Adrenal gland (tissue), 5 donors: ENCODE measurements at regions not wholly inside any gene's neighbourhood (a gene's known extent, or its start where the extent isn't known, plus 50 kb on each side); places are given as distances from the start of the nearest gene placed in this dataset.

Experiments used
- POLR2A ChIP-seq, 2 donors: fragments of 450-650 bp; IDR thresholded peaks; one replicate each; pipeline ENCODE4 v1.6.1; 2017; ENCODE audit warnings: antibody characterized with exemption in 2 of 2, mild to moderate bottlenecking in 2 of 2, moderate library complexity in 1 of 2
- TF ChIP-seq, protein P1 (sequence below), 6 experiments: fragments of 450-650 bp in 4 of 6; fragments of 200-600 bp in 2 of 6; sonication (generic) in 1 of 6; IDR thresholded peaks; 1 replicate in 5 of 6; 2 replicates in 1 of 6; pipeline versions ENCODE4 v1.5.1 to v1.8.0; 2016 to 2021; ENCODE audit warnings: antibody characterized with exemption in 6 of 6, mild to moderate bottlenecking in 2 of 6, moderate library complexity in 1 of 6
- donor health status: DM: no; HTN: no; CAD: no.

GRCh38 chr2:67036444-67036843 is 360.7 kb upstream of the ETAA1 start:
- TF ChIP-seq, protein P1, sequence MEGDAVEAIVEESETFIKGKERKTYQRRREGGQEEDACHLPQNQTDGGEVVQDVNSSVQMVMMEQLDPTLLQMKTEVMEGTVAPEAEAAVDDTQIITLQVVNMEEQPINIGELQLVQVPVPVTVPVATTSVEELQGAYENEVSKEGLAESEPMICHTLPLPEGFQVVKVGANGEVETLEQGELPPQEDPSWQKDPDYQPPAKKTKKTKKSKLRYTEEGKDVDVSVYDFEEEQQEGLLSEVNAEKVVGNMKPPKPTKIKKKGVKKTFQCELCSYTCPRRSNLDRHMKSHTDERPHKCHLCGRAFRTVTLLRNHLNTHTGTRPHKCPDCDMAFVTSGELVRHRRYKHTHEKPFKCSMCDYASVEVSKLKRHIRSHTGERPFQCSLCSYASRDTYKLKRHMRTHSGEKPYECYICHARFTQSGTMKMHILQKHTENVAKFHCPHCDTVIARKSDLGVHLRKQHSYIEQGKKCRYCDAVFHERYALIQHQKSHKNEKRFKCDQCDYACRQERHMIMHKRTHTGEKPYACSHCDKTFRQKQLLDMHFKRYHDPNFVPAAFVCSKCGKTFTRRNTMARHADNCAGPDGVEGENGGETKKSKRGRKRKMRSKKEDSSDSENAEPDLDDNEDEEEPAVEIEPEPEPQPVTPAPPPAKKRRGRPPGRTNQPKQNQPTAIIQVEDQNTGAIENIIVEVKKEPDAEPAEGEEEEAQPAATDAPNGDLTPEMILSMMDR (IDR thresholded peaks at IDR 0.05): no peak
- TF ChIP-seq POLR2A (IDR thresholded peaks at IDR 0.05): no peak
